ENCODE measurements at regions not wholly inside any gene's neighbourhood (a gene's known extent, or its start where the extent isn't known, plus 50 kb on each side); places are given as distances from the start of the nearest gene placed in this dataset.

DNA sequence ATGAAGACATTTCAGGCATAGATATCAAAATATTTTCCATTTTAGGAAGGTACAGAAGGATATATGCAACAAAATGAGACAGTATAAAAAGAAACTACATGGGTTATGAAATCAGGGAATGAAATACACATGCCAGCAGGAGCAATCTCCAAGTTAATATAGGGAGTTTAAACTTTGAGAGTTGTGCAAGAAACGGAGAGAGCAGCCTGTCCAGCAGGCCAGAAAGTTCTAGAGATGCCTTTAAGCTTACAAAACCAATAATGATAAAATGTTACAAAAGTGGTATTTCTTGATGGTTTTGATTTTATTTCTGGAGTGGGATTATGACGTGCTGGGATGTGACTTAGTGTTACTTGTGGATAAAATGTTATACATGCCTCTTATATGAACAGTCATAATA lies 2047.9 kb downstream of the ARAP2 start:
- H3K36me3 ChIP-seq (ENCODE audit: control insufficient read depth, insufficient read depth, low read length), result no peaks in the 10 kb centered on the region
- TF ChIP-seq, protein P1, sequence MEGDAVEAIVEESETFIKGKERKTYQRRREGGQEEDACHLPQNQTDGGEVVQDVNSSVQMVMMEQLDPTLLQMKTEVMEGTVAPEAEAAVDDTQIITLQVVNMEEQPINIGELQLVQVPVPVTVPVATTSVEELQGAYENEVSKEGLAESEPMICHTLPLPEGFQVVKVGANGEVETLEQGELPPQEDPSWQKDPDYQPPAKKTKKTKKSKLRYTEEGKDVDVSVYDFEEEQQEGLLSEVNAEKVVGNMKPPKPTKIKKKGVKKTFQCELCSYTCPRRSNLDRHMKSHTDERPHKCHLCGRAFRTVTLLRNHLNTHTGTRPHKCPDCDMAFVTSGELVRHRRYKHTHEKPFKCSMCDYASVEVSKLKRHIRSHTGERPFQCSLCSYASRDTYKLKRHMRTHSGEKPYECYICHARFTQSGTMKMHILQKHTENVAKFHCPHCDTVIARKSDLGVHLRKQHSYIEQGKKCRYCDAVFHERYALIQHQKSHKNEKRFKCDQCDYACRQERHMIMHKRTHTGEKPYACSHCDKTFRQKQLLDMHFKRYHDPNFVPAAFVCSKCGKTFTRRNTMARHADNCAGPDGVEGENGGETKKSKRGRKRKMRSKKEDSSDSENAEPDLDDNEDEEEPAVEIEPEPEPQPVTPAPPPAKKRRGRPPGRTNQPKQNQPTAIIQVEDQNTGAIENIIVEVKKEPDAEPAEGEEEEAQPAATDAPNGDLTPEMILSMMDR (IDR thresholded peaks at IDR 0.05; ENCODE audit: insufficient read depth, low read length, poor library complexity, severe bottlenecking), result no peak
- no peaks in the 10 kb centered on the region for H3K27me3 ChIP-seq (replicated peaks; ENCODE audit: control insufficient read depth, insufficient read depth, low read length)
- DNase-seq (ENCODE audit: extremely low read depth, insufficient read length), result no peak
- no peak overlapping the region for H3K4me3 ChIP-seq (replicated peaks; ENCODE audit: low read depth, low read length)

DNA sequence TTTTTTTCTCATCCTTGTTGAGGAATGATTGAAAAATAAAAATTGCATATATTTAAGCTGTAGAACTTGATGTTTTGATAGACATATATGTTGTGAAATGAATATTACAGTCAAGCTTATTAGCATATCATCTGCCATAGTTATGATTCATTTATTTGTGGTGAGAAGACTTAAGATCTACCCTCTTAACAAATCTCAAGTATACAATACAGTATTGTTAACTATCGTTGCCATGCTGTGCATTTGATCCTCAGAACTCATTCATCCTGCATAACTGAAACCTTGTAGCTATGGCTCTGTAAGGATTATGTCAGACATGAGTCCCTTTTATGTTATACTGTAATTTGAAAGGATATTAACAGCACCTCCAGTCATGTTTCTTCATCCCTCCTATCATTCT lies 2045.3 kb downstream of the ARAP2 start:
- TF ChIP-seq, protein P1 (IDR thresholded peaks at IDR 0.05; ENCODE audit: insufficient read depth, low read length, poor library complexity, severe bottlenecking), result no peak
- DNase-seq (ENCODE audit: extremely low read depth, insufficient read length), result no peak
- H3K4me3 ChIP-seq (replicated peaks; ENCODE audit: low read depth, low read length), result no peak overlapping the region
- H3K27me3 ChIP-seq (replicated peaks; ENCODE audit: control insufficient read depth, insufficient read depth, low read length), result no peaks in the 10 kb centered on the region
- H3K36me3 ChIP-seq (ENCODE audit: control insufficient read depth, insufficient read depth, low read length), result no peaks in the 10 kb centered on the region

DNA sequence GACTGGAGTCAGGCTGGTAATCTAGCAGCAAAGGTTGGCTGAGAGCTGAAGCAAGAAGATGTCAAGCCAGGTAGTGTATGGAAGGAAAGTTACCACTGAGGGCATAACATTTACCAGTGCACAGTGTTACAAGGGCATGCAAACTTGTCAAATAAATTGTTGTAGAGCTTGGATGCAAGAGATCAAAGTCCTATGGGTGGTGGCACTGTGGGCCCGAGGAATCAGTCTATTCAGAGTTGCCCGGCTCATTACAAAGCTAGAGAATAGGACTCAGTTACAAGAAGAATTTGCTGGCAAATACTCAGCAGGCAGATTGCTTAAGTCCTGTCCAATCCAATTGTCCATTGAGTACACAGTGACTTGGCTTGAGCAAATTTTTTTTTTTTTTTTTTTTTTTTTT lies 2043.8 kb downstream of the ARAP2 start:
- Histone ChIP-seq H3K4me3 (replicated peaks; ENCODE audit: low read depth, low read length) (no peak overlapping the region), H3K27me3 (replicated peaks; ENCODE audit: control insufficient read depth, insufficient read depth, low read length) (no peaks in the 10 kb centered on the region), H3K36me3 (ENCODE audit: control insufficient read depth, insufficient read depth, low read length) (no peaks in the 10 kb centered on the region)
- TF ChIP-seq, protein P1 (IDR thresholded peaks at IDR 0.05; ENCODE audit: insufficient read depth, low read length, poor library complexity, severe bottlenecking), result no peak
- DNase-seq (ENCODE audit: extremely low read depth, insufficient read length), result no peak

DNA sequence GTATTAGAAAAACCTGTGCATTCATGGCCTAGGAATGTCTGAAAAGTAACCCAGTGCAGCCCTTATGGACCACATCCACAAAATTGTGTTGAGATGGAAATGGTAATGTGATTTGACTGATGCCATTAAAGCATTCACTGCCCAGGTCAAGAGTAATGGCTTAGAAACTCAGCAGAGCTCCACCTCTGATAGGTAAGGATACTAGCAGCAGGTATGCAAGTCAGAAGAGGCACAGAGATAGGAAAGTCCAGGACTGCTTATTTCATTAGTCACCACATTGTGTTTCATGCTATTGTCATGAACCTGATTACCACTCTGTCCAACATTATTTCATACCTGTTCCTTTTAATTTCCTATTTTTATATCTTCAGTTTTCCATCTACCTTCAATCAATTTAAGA lies 2042.2 kb downstream of the ARAP2 start:
- H3K4me3 ChIP-seq (replicated peaks; ENCODE audit: low read depth, low read length), result no peak overlapping the region
- H3K27me3 ChIP-seq (replicated peaks; ENCODE audit: control insufficient read depth, insufficient read depth, low read length), result no peaks in the 10 kb centered on the region
- TF ChIP-seq, protein P1 (IDR thresholded peaks at IDR 0.05; ENCODE audit: insufficient read depth, low read length, poor library complexity, severe bottlenecking), result no peak
- DNase-seq (ENCODE audit: extremely low read depth, insufficient read length), result no peak
- no peaks in the 10 kb centered on the region for H3K36me3 ChIP-seq (ENCODE audit: control insufficient read depth, insufficient read depth, low read length)

DNA sequence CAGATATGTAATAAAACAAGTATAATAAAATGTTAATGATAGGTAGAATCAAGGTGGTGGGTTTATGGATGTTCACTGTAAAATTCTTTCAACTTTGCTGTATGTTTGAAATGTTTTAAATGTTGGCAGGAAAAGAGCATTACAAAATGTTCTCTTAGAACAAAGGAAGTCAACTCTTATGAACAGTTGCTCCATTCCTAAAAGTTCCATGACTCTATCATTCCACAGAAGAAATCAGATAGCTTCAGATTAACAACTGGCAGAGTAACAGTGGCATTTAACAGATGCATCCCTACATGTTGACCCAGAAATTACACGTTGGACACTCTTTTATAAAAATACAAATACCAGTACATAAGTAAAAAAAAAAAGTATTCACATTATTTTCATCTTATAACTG lies 2023.7 kb downstream of the ARAP2 start:
- TF ChIP-seq, protein P1 (IDR thresholded peaks at IDR 0.05; ENCODE audit: insufficient read depth, low read length, poor library complexity, severe bottlenecking), result no peak
- no peak for DNase-seq (ENCODE audit: extremely low read depth, insufficient read length)
- no peaks in the 10 kb centered on the region for H3K36me3 ChIP-seq (ENCODE audit: control insufficient read depth, insufficient read depth, low read length)
- no peaks in the 10 kb centered on the region for H3K27me3 ChIP-seq (replicated peaks; ENCODE audit: control insufficient read depth, insufficient read depth, low read length)
- H3K4me3 ChIP-seq (replicated peaks; ENCODE audit: low read depth, low read length), result no peak overlapping the region

DNA sequence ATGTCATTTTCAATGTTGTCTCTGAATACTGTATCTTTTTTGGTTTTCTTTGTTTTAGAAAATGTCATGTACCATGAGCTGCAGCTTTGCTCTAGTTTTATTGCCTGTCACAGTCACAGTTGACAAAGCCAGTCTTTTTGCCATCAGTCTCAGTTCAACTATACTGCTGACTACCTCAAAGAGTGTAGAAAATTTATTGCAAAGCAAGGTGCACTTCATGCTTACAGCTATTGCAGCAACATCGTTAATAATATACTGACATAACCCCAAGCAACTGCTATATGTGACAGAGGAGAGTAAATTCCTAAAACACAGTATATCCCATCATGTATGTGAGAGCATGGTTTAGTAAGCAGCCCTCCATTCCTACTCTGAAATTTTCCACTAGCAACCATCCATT lies 2022.3 kb downstream of the ARAP2 start:
- H3K27me3 ChIP-seq (replicated peaks; ENCODE audit: control insufficient read depth, insufficient read depth, low read length), result no peaks in the 10 kb centered on the region
- H3K4me3 ChIP-seq (replicated peaks; ENCODE audit: low read depth, low read length), result no peak overlapping the region
- no peak for DNase-seq (ENCODE audit: extremely low read depth, insufficient read length)
- TF ChIP-seq, protein P1 (IDR thresholded peaks at IDR 0.05; ENCODE audit: insufficient read depth, low read length, poor library complexity, severe bottlenecking), result no peak
- H3K36me3 ChIP-seq (ENCODE audit: control insufficient read depth, insufficient read depth, low read length), result no peaks in the 10 kb centered on the region
